Body of pancreas (tissue), 4 donors: ENCODE measurements at regions not wholly inside any gene's neighbourhood (a gene's known extent, or its start where the extent isn't known, plus 50 kb on each side); places are given as distances from the start of the nearest gene placed in this dataset.

Experiments used
- POLR2A ChIP-seq, 3 donors: fragments of 450-650 bp; IDR thresholded peaks; one replicate each; pipeline ENCODE4 v1.6.1; 2016; ENCODE audit warnings: antibody characterized with exemption in 3 of 3, mild to moderate bottlenecking in 2 of 3
- TF ChIP-seq, protein P1 (sequence below), 7 experiments: fragments of 450-650 bp in 4 of 7; fragments of 200-600 bp in 3 of 7; sonication (generic) in 3 of 7; IDR thresholded peaks; one replicate each; pipeline ENCODE4 v1.5.1; 2016 to 2019; ENCODE audit warnings: antibody characterized with exemption in 7 of 7

DNA sequence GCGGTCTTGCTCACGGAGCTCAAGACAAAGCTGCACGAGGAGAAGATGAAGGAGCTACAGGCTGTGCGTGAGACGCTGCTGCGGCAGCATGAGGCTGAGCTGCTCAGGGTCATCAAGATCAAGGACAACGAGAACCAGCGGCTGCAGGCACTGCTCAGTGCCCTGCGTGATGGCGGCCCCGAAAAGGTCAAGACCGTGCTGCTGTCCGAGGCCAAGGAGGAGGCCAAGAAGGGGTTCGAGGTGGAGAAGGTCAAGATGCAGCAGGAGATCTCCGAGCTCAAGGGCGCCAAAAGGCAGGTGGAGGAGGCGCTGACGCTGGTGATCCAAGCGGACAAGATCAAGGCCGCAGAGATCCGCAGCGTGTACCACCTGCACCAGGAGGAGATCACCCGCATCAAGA, 51.4 kb downstream of the JAKMIP3 start:
- TF ChIP-seq, protein P1, sequence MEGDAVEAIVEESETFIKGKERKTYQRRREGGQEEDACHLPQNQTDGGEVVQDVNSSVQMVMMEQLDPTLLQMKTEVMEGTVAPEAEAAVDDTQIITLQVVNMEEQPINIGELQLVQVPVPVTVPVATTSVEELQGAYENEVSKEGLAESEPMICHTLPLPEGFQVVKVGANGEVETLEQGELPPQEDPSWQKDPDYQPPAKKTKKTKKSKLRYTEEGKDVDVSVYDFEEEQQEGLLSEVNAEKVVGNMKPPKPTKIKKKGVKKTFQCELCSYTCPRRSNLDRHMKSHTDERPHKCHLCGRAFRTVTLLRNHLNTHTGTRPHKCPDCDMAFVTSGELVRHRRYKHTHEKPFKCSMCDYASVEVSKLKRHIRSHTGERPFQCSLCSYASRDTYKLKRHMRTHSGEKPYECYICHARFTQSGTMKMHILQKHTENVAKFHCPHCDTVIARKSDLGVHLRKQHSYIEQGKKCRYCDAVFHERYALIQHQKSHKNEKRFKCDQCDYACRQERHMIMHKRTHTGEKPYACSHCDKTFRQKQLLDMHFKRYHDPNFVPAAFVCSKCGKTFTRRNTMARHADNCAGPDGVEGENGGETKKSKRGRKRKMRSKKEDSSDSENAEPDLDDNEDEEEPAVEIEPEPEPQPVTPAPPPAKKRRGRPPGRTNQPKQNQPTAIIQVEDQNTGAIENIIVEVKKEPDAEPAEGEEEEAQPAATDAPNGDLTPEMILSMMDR (IDR thresholded peaks at IDR 0.05): no peak
- no peak for TF ChIP-seq POLR2A (IDR thresholded peaks at IDR 0.05)
